GM06990 (cell line): ENCODE measurements at regions not wholly inside any gene's neighbourhood (a gene's known extent, or its start where the extent isn't known, plus 50 kb on each side); places are given as distances from the start of the nearest gene placed in this dataset.
A peak's percentile ranks its signal among the peaks of the same experiment; 100 is the strongest.

Experiments used
- DNase-seq: peaks from one replicate; pipeline ENCODE4 v3.0.0-alpha.2; 2011; ENCODE audit not compliant: insufficient read length; ENCODE audit errors: extremely low read depth
- H3K27me3 ChIP-seq: replicated peaks from 2 replicates; pipeline ENCODE4 v1.6.0; 2011; ENCODE audit warnings: low read length; ENCODE audit not compliant: control insufficient read depth, insufficient read depth
- H3K36me3 ChIP-seq: 2 replicates; pipeline ENCODE4 v1.5.1; 2011; ENCODE audit warnings: low read length; ENCODE audit not compliant: control insufficient read depth, insufficient read depth
- H3K4me3 ChIP-seq: replicated peaks from 2 replicates; pipeline ENCODE4 v1.5.1; 2011; ENCODE audit warnings: low read depth, mild to moderate bottlenecking, control low read depth, low read length
- TF ChIP-seq, protein P1 (sequence below): IDR thresholded peaks from 2 replicates; pipeline ENCODE4 v1.5.1; 2011; ENCODE audit warnings: low read length, control low read depth, mild to moderate bottlenecking, inconsistent platforms; ENCODE audit not compliant: insufficient read depth, poor library complexity, severe bottlenecking

DNA sequence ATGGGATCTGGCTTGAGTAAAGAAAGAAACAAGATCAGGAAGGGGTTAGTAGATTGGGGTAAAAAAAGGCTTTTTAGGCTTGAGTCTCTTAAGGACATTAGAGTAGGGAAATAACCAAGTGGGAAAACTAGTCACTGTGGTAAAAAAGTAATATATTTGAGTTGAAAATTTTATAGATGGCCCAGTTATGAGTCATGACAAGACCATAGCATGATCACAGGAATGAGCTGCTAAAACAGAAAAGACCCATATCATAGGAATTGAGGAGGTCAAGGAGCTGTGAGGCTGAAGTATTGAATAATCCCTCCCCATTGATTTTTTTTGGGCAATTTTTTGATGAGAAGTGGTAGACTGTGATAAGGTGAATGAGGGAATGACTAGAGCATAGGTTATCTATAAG, 69.2 kb upstream of the TBC1D5 start:
- no peak overlapping the region for H3K4me3 ChIP-seq
- no peaks in the 10 kb centered on the region for H3K27me3 ChIP-seq
- no peak for DNase-seq
- H3K36me3 ChIP-seq: no peaks in the 10 kb centered on the region
- TF ChIP-seq, protein P1, sequence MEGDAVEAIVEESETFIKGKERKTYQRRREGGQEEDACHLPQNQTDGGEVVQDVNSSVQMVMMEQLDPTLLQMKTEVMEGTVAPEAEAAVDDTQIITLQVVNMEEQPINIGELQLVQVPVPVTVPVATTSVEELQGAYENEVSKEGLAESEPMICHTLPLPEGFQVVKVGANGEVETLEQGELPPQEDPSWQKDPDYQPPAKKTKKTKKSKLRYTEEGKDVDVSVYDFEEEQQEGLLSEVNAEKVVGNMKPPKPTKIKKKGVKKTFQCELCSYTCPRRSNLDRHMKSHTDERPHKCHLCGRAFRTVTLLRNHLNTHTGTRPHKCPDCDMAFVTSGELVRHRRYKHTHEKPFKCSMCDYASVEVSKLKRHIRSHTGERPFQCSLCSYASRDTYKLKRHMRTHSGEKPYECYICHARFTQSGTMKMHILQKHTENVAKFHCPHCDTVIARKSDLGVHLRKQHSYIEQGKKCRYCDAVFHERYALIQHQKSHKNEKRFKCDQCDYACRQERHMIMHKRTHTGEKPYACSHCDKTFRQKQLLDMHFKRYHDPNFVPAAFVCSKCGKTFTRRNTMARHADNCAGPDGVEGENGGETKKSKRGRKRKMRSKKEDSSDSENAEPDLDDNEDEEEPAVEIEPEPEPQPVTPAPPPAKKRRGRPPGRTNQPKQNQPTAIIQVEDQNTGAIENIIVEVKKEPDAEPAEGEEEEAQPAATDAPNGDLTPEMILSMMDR: no peak

DNA sequence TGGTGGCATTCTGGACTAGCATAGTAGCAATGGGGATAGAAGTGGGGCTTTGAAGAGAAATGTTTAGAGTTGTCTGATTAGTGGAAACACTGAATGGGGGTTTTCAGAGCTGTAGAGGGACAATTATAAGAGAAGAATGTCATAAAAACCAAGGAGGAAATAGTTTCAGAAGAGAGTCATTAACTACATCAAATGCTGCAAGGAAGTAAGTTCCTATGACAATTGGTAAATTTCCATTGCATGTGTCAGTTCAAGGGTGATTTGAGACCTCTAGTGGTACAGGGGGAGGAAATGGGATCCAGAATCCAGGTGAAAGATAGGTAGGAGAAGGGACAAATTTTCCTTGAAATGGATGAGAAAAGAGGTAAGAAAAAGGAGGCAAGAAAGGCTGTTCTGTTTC, 68.3 kb upstream of the TBC1D5 start:
- DNase-seq: no peak
- no peaks in the 10 kb centered on the region for H3K27me3 ChIP-seq
- H3K36me3 ChIP-seq: no peaks in the 10 kb centered on the region
- TF ChIP-seq, protein P1: peak; percentile 18
- H3K4me3 ChIP-seq: no peak overlapping the region

DNA sequence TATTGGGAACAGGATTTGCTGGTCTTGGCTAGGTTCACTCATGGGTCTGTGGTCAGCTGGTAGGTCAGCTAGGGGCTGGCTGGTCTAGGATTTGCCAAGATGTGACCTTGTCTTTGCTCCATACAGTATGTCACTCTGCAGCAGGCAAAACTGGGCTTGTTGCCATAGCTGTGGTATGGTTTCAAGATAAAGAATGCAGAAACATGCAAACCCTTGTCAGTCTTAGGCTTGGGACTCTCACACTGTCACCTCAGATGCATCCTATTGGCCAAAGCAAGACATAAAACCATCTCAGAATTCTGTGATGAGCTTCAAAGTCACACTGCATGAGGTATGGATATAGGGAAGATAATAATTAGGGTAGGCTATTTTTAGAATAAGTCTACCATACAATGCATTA, 66.6 kb upstream of the TBC1D5 start:
- Histone ChIP-seq H3K4me3 (no peak overlapping the region), H3K36me3 (no peaks in the 10 kb centered on the region), H3K27me3 (no peaks in the 10 kb centered on the region)
- TF ChIP-seq, protein P1: no peak
- no peak for DNase-seq

DNA sequence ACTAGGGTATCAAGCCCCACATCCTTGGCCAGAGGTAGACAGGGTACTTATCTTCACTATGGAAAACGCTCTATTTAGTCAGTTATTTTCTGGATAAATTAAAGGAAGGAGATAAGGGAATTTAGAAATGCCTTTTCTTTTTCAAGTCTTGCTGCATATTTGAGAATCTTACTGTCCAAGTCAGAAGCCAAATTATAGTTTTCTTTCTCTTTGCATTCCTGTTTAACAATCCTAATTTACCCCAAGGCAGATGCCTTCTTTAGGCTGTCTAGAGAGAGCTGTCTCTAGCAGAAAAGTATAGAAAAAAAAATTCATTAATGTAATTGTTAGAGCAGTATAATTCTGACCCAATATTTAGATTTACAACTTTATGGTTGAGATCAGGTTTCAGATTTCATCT, 64.4 kb upstream of the TBC1D5 start:
- Histone ChIP-seq H3K36me3 (no peaks in the 10 kb centered on the region), H3K27me3 (no peaks in the 10 kb centered on the region), H3K4me3 (no peak overlapping the region)
- no peak for DNase-seq
- TF ChIP-seq, protein P1: no peak

DNA sequence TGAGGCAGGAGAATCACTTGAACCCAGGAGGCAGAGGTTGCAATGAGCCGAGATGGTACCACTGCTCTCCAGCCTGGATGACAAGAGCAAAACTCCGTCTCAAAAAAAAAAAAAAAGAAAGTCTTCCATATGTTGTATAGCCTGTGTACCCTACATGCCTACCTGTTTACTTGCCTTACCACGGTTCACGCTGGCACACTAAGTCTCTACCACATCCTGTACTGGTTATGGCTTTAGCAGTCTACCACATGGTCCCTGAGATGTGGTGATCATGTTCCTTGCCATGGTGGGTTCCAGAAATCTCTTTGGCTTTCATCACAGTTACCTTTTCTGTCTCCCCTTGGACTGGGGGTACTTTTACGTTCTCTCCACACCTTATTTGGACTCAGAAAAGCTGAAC, 63.8 kb upstream of the TBC1D5 start:
- H3K27me3 ChIP-seq: no peaks in the 10 kb centered on the region
- no peak overlapping the region for H3K4me3 ChIP-seq
- TF ChIP-seq, protein P1: no peak
- H3K36me3 ChIP-seq: no peaks in the 10 kb centered on the region
- DNase-seq: no peak

DNA sequence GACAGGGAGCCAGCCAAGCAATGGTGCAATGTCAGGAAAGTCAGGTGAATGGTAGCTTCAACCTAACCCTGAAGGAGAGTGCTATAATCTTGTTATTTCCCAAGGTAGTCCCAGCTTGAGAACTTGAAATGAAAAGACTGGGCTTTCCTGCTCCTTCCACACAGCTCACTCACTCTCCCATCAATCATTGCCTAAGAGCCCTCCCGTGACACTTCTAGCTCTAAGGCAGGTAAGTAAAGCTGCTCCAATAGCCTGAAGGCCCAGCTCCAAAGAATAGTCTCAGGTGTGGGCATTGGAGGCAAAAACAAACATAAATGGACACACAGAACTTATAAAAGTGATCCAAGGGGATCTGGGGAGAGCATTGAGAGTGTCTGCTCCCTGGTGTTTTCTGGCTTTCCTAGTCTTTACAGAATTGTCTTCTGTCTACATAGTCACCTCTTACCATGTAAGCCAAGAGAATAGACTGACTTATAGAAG, 63.1 kb upstream of the TBC1D5 start:
- no peaks in the 10 kb centered on the region for H3K36me3 ChIP-seq
- DNase-seq: no peak
- H3K4me3 ChIP-seq: no peak overlapping the region
- TF ChIP-seq, protein P1: no peak
- no peaks in the 10 kb centered on the region for H3K27me3 ChIP-seq
